ENCODE measurements at regions not wholly inside any gene's neighbourhood (a gene's known extent, or its start where the extent isn't known, plus 50 kb on each side); places are given as distances from the start of the nearest gene placed in this dataset.

DNA sequence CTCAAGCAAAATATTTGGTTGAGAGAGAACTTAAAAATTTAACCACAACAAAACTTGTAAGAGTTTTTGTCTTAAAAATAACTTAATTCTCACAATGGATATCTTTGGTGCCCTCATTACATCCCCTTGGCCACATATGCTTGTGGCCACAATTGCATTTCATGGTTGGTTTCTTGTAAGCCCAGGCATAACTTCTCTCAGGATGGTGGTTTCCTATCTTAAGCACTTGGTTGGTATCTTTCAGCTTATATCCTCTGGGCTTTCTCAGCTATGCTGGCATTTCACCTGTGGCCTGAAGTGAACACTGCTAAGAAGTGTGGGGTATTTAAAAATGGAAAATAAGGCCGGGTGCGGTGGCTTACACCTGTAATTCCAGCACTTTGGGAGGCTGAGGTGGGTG is 212.4 kb upstream of the MEF2C start:
- intact Hi-C loops (cut with DNase I) = no loop called here
- Histone ChIP-seq H3K4me3 (no peak overlapping the region), H3K9me3 (no peaks in the 10 kb centered on the region), H3K27me3 (no peaks in the 10 kb centered on the region), H3K4me1 (no peaks in the 10 kb centered on the region), H3K36me3 (no peaks in the 10 kb centered on the region), H3K27ac (no peak overlapping the region)
- DNase-seq (ENCODE audit: extremely low spot score in 2 of 2) = no peak
- TF ChIP-seq POLR2AphosphoS5 (IDR thresholded peaks at IDR 0.05; ENCODE audit: insufficient read depth in 1 of 2, low read depth in 1 of 2) (no peak), POLR2A (IDR thresholded peaks at IDR 0.05) (no peak)
- TF ChIP-seq, protein P1, sequence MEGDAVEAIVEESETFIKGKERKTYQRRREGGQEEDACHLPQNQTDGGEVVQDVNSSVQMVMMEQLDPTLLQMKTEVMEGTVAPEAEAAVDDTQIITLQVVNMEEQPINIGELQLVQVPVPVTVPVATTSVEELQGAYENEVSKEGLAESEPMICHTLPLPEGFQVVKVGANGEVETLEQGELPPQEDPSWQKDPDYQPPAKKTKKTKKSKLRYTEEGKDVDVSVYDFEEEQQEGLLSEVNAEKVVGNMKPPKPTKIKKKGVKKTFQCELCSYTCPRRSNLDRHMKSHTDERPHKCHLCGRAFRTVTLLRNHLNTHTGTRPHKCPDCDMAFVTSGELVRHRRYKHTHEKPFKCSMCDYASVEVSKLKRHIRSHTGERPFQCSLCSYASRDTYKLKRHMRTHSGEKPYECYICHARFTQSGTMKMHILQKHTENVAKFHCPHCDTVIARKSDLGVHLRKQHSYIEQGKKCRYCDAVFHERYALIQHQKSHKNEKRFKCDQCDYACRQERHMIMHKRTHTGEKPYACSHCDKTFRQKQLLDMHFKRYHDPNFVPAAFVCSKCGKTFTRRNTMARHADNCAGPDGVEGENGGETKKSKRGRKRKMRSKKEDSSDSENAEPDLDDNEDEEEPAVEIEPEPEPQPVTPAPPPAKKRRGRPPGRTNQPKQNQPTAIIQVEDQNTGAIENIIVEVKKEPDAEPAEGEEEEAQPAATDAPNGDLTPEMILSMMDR (IDR thresholded peaks at IDR 0.05) = no peak

DNA sequence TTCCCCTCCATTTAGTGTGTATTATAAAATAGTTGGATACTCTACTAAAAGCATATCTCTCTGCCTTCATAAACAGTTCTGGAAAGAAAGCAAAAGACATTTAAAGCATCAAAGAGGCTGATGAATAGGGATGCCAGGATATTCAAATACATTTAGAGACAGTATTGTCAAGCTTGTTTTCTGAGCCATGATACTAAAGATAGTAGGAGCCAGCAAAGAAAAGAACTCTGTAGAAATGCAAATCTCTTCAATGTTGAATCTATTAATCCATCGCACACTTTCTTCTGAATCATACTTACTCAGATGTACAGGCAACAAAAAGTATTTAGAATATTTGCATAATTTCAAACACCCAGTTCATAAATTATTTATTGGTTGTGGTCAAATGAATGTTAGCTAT is 207.1 kb upstream of the MEF2C start:
- Histone ChIP-seq H3K9me3 (no peaks in the 10 kb centered on the region), H3K36me3 (no peaks in the 10 kb centered on the region), H3K4me3 (no peak overlapping the region), H3K27ac (no peak overlapping the region), H3K4me1 (no peaks in the 10 kb centered on the region), H3K27me3 (no peaks in the 10 kb centered on the region)
- TF ChIP-seq POLR2A (IDR thresholded peaks at IDR 0.05) (no peak), POLR2AphosphoS5 (IDR thresholded peaks at IDR 0.05; ENCODE audit: insufficient read depth in 1 of 2, low read depth in 1 of 2) (no peak)
- TF ChIP-seq, protein P1 (IDR thresholded peaks at IDR 0.05) = no peak
- intact Hi-C loops (cut with DNase I) = no loop called here
- no peak for DNase-seq (ENCODE audit: extremely low spot score in 2 of 2)

DNA sequence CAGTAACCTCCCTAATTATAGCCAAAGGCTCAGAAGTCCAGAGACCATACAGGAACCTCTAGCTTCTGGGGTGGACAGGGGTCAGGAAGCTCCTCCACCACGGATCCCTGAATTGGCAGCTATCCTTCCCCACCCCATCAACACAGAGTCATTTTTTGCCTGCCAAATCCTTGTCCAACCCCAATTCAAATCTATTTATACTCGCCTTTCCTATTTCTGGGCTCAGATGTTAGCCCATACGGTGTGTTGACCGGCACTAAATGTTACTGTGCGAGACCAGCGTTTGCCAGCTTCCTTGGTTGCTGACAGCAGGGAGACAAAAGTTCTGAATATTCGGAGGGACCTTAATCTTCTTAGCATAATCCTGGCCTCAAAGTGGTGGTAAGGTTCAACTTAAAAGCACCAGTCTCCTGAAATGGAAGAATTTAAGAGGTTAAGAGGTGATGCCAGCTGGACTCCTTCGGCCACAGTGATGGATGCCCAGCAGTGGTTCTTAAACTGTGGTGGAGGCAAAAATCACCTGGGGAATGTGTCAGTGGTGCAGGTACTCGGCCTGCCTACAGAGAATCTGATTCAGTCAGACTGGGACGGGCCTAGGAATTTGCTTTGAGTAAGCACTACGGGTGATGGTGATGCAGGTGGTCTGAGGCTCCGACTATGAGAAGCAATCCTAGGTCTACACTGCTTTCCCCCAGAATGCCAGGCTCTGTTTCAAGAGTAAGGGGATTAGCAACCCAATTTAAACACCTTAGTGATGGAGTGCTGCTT is 204.8 kb upstream of the MEF2C start:
- Histone ChIP-seq H3K27me3 (no peaks in the 10 kb centered on the region), H3K27ac (no peak overlapping the region), H3K36me3 (no peaks in the 10 kb centered on the region), H3K4me3 (no peak overlapping the region), H3K9me3 (no peaks in the 10 kb centered on the region), H3K4me1 (no peaks in the 10 kb centered on the region)
- intact Hi-C loops (cut with DNase I) = no loop called here
- TF ChIP-seq POLR2AphosphoS5 (IDR thresholded peaks at IDR 0.05; ENCODE audit: insufficient read depth in 1 of 2, low read depth in 1 of 2) = no peak
- TF ChIP-seq POLR2A (IDR thresholded peaks at IDR 0.05) = no peak
- TF ChIP-seq, protein P1 (IDR thresholded peaks at IDR 0.05) = no peak
- DNase-seq (ENCODE audit: extremely low spot score in 2 of 2) = no peak

DNA sequence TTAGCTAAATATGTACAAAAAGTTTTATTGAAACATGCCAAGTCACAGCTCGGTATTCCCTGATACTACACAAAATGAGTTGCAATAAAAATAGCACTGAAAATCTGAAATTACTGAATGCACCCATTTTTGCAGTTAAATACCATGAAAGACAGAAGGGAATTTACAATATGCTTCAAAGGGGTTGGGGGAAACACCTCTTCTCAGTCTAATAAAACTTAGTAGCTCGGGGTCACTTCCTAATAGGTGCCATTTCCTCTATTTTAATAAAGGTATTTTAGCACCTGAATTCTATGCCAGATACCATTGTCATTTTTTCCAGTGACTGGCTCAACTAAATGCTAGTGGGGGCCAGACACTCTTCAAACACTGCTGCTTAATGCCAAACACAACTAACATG is 204.1 kb upstream of the MEF2C start:
- intact Hi-C loops (cut with DNase I) = no loop called here
- no peak for DNase-seq (ENCODE audit: extremely low spot score in 2 of 2)

More for the DNA sequence above, 204.1 kb upstream of the MEF2C start:
- no peaks in the 10 kb centered on the region for H3K36me3 ChIP-seq
- no peaks in the 10 kb centered on the region for H3K27me3 ChIP-seq
- no peak overlapping the region for H3K4me3 ChIP-seq
- no peaks in the 10 kb centered on the region for H3K9me3 ChIP-seq
- TF ChIP-seq, protein P1 (IDR thresholded peaks at IDR 0.05) = no peak
- no peak for TF ChIP-seq POLR2A (IDR thresholded peaks at IDR 0.05)
- no peak for TF ChIP-seq POLR2AphosphoS5 (IDR thresholded peaks at IDR 0.05; ENCODE audit: insufficient read depth in 1 of 2, low read depth in 1 of 2)
- no peaks in the 10 kb centered on the region for H3K4me1 ChIP-seq
- H3K27ac ChIP-seq = no peak overlapping the region
